PC-9 (cell line): ENCODE measurements at regions not wholly inside any gene's neighbourhood (a gene's known extent, or its start where the extent isn't known, plus 50 kb on each side); places are given as distances from the start of the nearest gene placed in this dataset.

Experiments
- BruUV-seq: library from RNA; stranded (reverse); fragments of 400-500 nt; replicated peaks from 2 replicates; lab custom pipeline; 2021; lab: Mats Ljungman, UMichigan
- CTCF ChIA-PET: fragments of 300-600 bp; sonication (Branson Sonifier 250); formaldehyde crosslinking; loops from one replicate; lab custom pipeline; 2022; ENCODE audit warnings: antibody characterized with exemption; lab: Charles Lee
- POLR2A ChIA-PET: fragments of 300-600 bp; sonication (Branson Sonifier 250); formaldehyde crosslinking; loops from one replicate; lab custom pipeline; 2022; ENCODE audit warnings: antibody characterized with exemption; ENCODE audit not compliant: unreplicated experiment; lab: Charles Lee
- DNase-seq, 2 experiments: peaks; one replicate each; pipeline versions ENCODE4 v3.0.0 to v3.0.0-alpha.2; 2015 to 2022; ENCODE audit warnings: mixed read lengths in 1 of 2
- H2AFZ ChIP-seq: fragments of 200-600 bp; sonication (generic); 2 replicates; pipeline ENCODE4 v1.8.1; 2017; ENCODE audit warnings: antibody characterized with exemption
- H3F3A ChIP-seq: fragments of 200-600 bp; sonication (generic); 2 replicates; pipeline ENCODE4 v1.8.1; 2017; ENCODE audit warnings: antibody characterized with exemption, mild to moderate bottlenecking, low read depth; ENCODE audit not compliant: insufficient read depth
- H3K27ac ChIP-seq: fragments of 200-600 bp; sonication (generic); 2 replicates; pipeline ENCODE4 v1.6.1; 2016; ENCODE audit warnings: mixed run types
- H3K27me3 ChIP-seq: fragments of 200-600 bp; sonication (generic); 2 replicates; pipeline ENCODE4 v1.6.1; 2016; ENCODE audit warnings: low read depth, mixed run types; ENCODE audit not compliant: insufficient read depth
- H3K36me3 ChIP-seq: fragments of 200-600 bp; sonication (generic); 2 replicates; pipeline ENCODE4 v1.6.1; 2016; ENCODE audit warnings: low read depth, mixed run types
- H3K4me1 ChIP-seq: fragments of 200-600 bp; sonication (generic); replicated peaks from 2 replicates; pipeline ENCODE4 v1.6.1; 2016; ENCODE audit warnings: mixed run types; ENCODE audit not compliant: insufficient read depth
- H3K4me2 ChIP-seq: fragments of 200-600 bp; sonication (generic); 2 replicates; pipeline ENCODE4 v1.6.1; 2017; ENCODE audit warnings: mixed run types
- H3K4me3 ChIP-seq: fragments of 200-600 bp; sonication (generic); 2 replicates; pipeline ENCODE4 v1.6.1; 2016; ENCODE audit warnings: mixed run types
- H3K79me2 ChIP-seq: fragments of 200-600 bp; sonication (generic); 2 replicates; pipeline ENCODE4 v1.6.1; 2017; ENCODE audit warnings: low read depth, mixed run types
- H3K9me2 ChIP-seq: fragments of 200-600 bp; sonication (generic); 2 replicates; pipeline ENCODE4 v1.8.1; 2017; ENCODE audit warnings: mild to moderate bottlenecking; ENCODE audit not compliant: insufficient read depth
- H3K9me3 ChIP-seq: fragments of 200-600 bp; sonication (generic); 2 replicates; pipeline ENCODE4 v1.8.1; 2016; ENCODE audit warnings: low read depth; ENCODE audit not compliant: insufficient read depth
- H4K20me1 ChIP-seq: fragments of 200-600 bp; sonication (generic); 2 replicates; pipeline ENCODE4 v1.8.1; 2017; ENCODE audit not compliant: insufficient read depth
- EZH2 ChIP-seq: fragments of 200-600 bp; sonication (generic); IDR thresholded peaks from 2 replicates; pipeline ENCODE4 v1.8.0; 2017; ENCODE audit warnings: antibody characterized with exemption, low read depth
- intact Hi-C: fragments of 100-400 bp; cut with micrococcal nuclease; formaldehyde crosslinking; loops from one replicate; pipeline ENCODE4 v1.10.0; 2022; ENCODE audit not compliant: unreplicated experiment
- TF ChIP-seq, protein P1 (sequence below): fragments of 200-600 bp; sonication (generic); conservative IDR thresholded peaks from 2 replicates; pipeline ENCODE4 v1.6.1; 2017; ENCODE audit warnings: mixed run types, antibody characterized with exemption, mild to moderate bottlenecking, moderate library complexity

DNA sequence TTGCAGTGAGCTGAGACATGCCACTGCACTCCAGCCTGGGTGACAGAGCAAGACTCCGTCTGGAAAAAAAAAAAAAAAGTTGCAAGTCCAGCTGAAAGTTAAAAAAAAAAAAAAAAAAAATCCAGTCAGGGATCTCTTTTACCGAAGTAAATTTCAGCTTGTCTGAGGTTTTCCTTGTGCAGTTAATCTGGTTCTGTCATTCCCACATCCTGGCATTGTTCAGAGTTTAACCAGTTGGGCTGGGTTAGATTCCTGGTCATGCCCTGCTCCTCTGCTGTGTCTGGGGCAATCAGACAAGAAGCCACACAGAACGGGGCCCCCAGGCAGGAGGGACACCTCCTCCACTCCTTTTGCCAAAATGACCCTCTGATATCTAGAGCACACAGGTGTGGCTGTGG is 84.1 kb upstream of the KLHL25 start:
- DNase-seq: no peak
- Histone ChIP-seq H3K36me3 (no peaks in the 10 kb centered on the region), H3K4me2 (no peak overlapping the region), H3K79me2 (no peaks in the 10 kb centered on the region), H3F3A (no peaks in the 10 kb centered on the region), H3K4me3 (no peak overlapping the region), H3K4me1 (no peaks in the 10 kb centered on the region), H3K9me2 (no peaks in the 10 kb centered on the region), H3K27ac (no peak overlapping the region), H3K27me3 (peaks cover 76% of the 10 kb centered on the region), H2AFZ (no peak overlapping the region), H4K20me1 (no peaks in the 10 kb centered on the region), H3K9me3 (no peaks in the 10 kb centered on the region)
- intact Hi-C loops: no loop called here
- POLR2A ChIA-PET: no interaction called here
- TF ChIP-seq EZH2: no peak
- TF ChIP-seq, protein P1, sequence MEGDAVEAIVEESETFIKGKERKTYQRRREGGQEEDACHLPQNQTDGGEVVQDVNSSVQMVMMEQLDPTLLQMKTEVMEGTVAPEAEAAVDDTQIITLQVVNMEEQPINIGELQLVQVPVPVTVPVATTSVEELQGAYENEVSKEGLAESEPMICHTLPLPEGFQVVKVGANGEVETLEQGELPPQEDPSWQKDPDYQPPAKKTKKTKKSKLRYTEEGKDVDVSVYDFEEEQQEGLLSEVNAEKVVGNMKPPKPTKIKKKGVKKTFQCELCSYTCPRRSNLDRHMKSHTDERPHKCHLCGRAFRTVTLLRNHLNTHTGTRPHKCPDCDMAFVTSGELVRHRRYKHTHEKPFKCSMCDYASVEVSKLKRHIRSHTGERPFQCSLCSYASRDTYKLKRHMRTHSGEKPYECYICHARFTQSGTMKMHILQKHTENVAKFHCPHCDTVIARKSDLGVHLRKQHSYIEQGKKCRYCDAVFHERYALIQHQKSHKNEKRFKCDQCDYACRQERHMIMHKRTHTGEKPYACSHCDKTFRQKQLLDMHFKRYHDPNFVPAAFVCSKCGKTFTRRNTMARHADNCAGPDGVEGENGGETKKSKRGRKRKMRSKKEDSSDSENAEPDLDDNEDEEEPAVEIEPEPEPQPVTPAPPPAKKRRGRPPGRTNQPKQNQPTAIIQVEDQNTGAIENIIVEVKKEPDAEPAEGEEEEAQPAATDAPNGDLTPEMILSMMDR: no peak
- BruUV-seq: no TSS peak
- CTCF ChIA-PET: interaction anchor here (0.7 kb wide), 1 partner anchor 274 kb away, joined by 7 read pairs; no protein-coding TSS in a partner anchor

DNA sequence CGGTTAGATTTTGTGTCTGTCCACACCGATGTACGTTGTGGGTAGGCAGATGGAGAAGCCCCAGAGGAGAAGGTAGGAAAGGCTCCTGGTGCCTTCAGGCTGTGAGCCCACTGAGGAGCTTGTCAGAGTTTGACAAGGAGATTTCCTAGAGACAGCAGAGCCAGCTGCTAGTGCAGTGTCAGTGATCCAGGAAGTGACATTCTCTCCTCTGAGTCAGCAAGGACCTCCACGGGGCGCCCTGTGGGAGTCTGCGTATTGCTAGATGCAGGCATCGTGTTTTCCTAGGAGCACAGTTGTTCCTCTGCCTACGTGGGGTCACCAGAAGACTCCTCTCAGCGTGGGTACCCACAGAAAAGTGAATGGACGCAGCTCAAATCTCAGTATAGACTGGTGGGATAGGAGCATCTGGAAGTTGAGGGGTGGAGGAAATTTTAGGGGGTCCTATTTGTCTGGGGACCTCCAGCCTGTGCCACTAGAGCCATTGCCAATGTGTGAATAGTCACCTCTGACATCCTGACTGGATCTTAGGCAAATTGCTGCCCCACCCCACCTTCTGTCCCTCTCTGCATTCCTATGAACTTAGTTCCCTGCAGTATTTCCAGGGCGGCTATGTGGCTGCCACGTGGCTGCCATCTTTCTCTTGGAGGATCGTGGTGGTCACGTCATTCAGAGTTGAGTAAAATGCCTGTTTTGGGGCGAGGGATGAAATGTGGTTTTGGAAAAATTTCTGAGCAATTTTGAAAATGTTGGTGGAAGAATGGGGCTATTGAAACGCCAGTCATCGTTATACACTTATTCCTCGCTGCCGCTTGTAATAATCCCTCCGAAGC is 84.8 kb upstream of the KLHL25 start:
- H3K27me3 ChIP-seq: peaks cover 80% of the 10 kb centered on the region
- no peaks in the 10 kb centered on the region for H3K79me2 ChIP-seq
- no peaks in the 10 kb centered on the region for H3K9me3 ChIP-seq
- no peaks in the 10 kb centered on the region for H3K4me1 ChIP-seq
- POLR2A ChIA-PET: no interaction called here
- H3K4me2 ChIP-seq: no peak overlapping the region
- intact Hi-C loops: no loop called here
- DNase-seq: no peak
- H4K20me1 ChIP-seq: no peaks in the 10 kb centered on the region
- no peaks in the 10 kb centered on the region for H3F3A ChIP-seq
- TF ChIP-seq, protein P1: no peak
- no peak for TF ChIP-seq EZH2
- no peak overlapping the region for H2AFZ ChIP-seq
- no peaks in the 10 kb centered on the region for H3K36me3 ChIP-seq
- H3K4me3 ChIP-seq: no peak overlapping the region
- CTCF ChIA-PET: interaction anchor here (0.7 kb wide), 1 partner anchor 275 kb away, joined by 7 read pairs; no protein-coding TSS in a partner anchor
- BruUV-seq: no TSS peak
- no peaks in the 10 kb centered on the region for H3K9me2 ChIP-seq
- no peak overlapping the region for H3K27ac ChIP-seq

DNA sequence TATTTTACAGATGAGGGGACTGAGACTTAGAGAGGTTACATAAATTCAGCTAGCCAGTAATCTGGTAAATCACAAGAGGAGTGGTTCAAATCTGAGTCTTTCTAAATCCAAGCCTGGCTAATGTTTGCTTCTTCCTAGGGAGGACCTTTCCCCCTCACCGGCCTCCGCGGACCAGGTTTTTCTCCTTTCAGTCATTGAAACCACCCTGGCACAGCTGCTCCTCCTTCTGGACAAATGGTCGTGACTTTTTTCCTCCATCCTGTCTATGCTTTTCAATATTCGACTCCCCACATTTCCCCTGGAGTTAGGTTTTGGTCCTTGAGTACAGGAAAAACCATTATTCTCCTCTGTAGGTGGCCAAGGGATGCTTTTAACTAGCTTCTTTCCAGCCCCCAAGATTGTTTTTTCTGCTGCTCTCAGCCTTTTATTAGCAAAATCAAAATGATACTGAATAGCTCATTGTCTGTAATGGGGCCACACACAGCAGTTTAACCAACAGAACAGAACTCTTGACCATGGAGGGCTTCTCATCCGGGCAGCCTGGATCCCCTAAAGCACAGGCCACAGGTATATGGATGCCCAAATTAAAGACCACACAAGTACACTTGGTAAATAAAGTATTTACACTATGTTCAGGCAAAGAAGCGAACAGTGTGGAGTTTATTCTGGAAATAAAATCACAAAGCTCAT is 85.9 kb upstream of the KLHL25 start:
- DNase-seq: no peak
- ChIA-PET CTCF (no interaction called here), POLR2A (no interaction called here)
- TF ChIP-seq, protein P1: no peak
- TF ChIP-seq EZH2: no peak
- Histone ChIP-seq H2AFZ (no peak overlapping the region), H3K4me2 (no peak overlapping the region), H3K9me2 (no peaks in the 10 kb centered on the region), H3F3A (no peaks in the 10 kb centered on the region), H3K27ac (no peak overlapping the region), H3K36me3 (no peaks in the 10 kb centered on the region), H4K20me1 (no peaks in the 10 kb centered on the region), H3K79me2 (no peaks in the 10 kb centered on the region), H3K4me3 (no peak overlapping the region), H3K4me1 (no peaks in the 10 kb centered on the region), H3K9me3 (no peaks in the 10 kb centered on the region), H3K27me3 (peaks cover 80% of the 10 kb centered on the region)
- BruUV-seq: no TSS peak
- intact Hi-C loops: no loop called here
